ENCODE measurements at regions not wholly inside any gene's neighbourhood (a gene's known extent, or its start where the extent isn't known, plus 50 kb on each side); places are given as distances from the start of the nearest gene placed in this dataset.

DNA sequence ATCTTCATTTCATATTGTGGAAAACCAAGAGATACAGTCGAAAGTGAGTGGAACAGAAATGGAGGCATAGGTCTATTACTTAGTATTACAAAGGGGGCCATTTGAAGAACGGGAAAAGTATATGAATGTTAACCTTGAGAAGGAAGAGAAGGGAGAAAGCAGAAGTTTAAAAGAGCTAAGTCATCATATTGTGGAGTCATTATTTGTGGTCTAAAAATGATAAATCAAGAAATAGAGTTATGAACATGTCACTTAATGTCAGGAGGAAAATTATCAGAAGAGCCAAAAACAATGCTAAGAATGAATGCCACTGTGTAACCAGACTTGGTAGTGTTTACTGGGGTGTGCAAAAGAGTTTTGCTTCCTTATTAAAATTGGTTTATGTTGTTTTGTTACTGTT lies 589.5 kb upstream of the LCORL start:
- TF ChIP-seq, protein P1, sequence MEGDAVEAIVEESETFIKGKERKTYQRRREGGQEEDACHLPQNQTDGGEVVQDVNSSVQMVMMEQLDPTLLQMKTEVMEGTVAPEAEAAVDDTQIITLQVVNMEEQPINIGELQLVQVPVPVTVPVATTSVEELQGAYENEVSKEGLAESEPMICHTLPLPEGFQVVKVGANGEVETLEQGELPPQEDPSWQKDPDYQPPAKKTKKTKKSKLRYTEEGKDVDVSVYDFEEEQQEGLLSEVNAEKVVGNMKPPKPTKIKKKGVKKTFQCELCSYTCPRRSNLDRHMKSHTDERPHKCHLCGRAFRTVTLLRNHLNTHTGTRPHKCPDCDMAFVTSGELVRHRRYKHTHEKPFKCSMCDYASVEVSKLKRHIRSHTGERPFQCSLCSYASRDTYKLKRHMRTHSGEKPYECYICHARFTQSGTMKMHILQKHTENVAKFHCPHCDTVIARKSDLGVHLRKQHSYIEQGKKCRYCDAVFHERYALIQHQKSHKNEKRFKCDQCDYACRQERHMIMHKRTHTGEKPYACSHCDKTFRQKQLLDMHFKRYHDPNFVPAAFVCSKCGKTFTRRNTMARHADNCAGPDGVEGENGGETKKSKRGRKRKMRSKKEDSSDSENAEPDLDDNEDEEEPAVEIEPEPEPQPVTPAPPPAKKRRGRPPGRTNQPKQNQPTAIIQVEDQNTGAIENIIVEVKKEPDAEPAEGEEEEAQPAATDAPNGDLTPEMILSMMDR (IDR thresholded peaks at IDR 0.05; ENCODE audit: insufficient read depth, low read length, poor library complexity, severe bottlenecking): no peak
- no peak for TF ChIP-seq EZH2phosphoT487 (conservative IDR thresholded peaks at IDR 0.05; ENCODE audit: low read length)

All from SU-DHL-6 (cell line).